ENCODE measurements at regions not wholly inside any gene's neighbourhood (a gene's known extent, or its start where the extent isn't known, plus 50 kb on each side); places are given as distances from the start of the nearest gene placed in this dataset.

DNA sequence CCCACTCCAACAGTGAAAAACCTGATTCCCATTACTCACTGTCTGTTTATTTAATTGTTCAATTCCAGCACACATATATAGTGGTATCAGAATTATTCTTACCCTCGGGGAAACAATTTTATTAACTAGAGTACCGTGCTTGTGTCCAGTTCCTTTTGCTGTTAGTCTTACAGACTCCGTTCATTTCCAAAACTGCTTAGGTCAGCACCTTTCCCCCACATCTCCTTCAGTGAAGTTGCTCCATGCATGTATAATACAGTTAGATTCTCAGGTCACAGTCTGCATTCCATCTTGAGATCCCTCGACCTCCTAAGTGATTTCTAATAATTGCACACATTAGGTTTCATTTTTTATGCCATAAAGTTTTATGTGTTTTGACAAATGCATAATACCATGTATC, 56.3 kb upstream of the ZNF521 start:
- Histone ChIP-seq H3K27me3 (ENCODE audit: control insufficient read depth, insufficient read depth) (no peaks in the 10 kb centered on the region), H3K27ac (ENCODE audit: low read length) (no peak overlapping the region), H3K9me3 (ENCODE audit: control insufficient read depth, low read length) (no peaks in the 10 kb centered on the region), H3K4me3 (ENCODE audit: low read length) (no peak overlapping the region), H3K4me1 (ENCODE audit: control insufficient read depth, insufficient read depth, low read length) (no peaks in the 10 kb centered on the region)
- DNase-seq (no peak), ATAC-seq (no peak)
- 85% methylated on average over 4 of the region's 4 CpGs for WGBS
- intact Hi-C loops (cut with DNase I), result no loop called here

Measured in right cardiac atrium (tissue), 5 donors.